K562 (cell line): ENCODE measurements at regions not wholly inside any gene's neighbourhood (a gene's known extent, or its start where the extent isn't known, plus 50 kb on each side); places are given as distances from the start of the nearest gene placed in this dataset.

Source experiments
- ATAC-seq: fragments of 200-7000 bp; cut with Tn5 transposase; 3 replicates; pipeline ENCODE4 v1.9.1; 2020; ENCODE audit warnings: moderate library complexity
- BruUV-seq: library from RNA; stranded (reverse); fragments of 400-500 nt; replicated peaks from 2 replicates; lab custom pipeline; 2021; lab: Mats Ljungman, UMichigan
- CTCF ChIA-PET: fragments of 300-600 bp; formaldehyde crosslinking; extraction: SDS; loops from one replicate; lab custom pipeline; 2021; ENCODE audit warnings: low intra/inter-chr PET ratio; lab: Yijun Ruan, JAX
- POLR2A ChIA-PET: fragments of 300-600, 350-650 bp; sonication (Branson Sonifier 250); formaldehyde crosslinking; extraction: SDS; loops from one replicate; lab custom pipeline; 2021; ENCODE audit warnings: antibody characterized with exemption, inconsistent platforms; lab: Yijun Ruan, JAX
- DNase-seq, 4 experiments: peaks; one replicate each; pipeline versions ENCODE4 v3.0.0 to v3.0.0-alpha.2; 2011 to 2018; ENCODE audit warnings: low spot score in 3 of 4, mixed read lengths in 3 of 4; ENCODE audit errors: extremely low read depth in 1 of 4
- FAIRE-seq: peaks from 2 replicates; lab custom pipeline; 2011; peaks lifted over from hg19 to GRCh38; lab: Jason Lieb, UNC
- H2AFZ ChIP-seq: 2 replicates; pipeline ENCODE4 v1.6.0; 2011; ENCODE audit warnings: low read depth, low read length, control low read depth, inconsistent platforms
- H3K27ac ChIP-seq: fragments of 200-600 bp; 3 replicates; pipeline ENCODE4 v1.8.0; 2011; ENCODE audit warnings: low read depth, mild to moderate bottlenecking, control low read depth, inconsistent platforms, low read length, moderate library complexity, mixed read lengths; ENCODE audit errors: extremely low read depth
- H3K27me3 ChIP-seq, 2 experiments: fragments of 300-600 bp in 1 of 2; 2 replicates in 1 of 2; 3 replicates in 1 of 2; pipeline versions ENCODE4 v1.6.0 to v1.8.0; 2011; ENCODE audit warnings: inconsistent platforms in 2 of 2, low read length in 2 of 2, mild to moderate bottlenecking in 1 of 2, mixed read lengths in 1 of 2, moderate library complexity in 1 of 2; ENCODE audit not compliant: control insufficient read depth in 2 of 2, insufficient read depth in 2 of 2
- H3K36me3 ChIP-seq: fragments of 300-600 bp; 3 replicates; pipeline ENCODE4 v1.8.0; 2011; ENCODE audit warnings: mild to moderate bottlenecking, low read length, inconsistent platforms; ENCODE audit not compliant: control insufficient read depth, insufficient read depth
- H3K4me1 ChIP-seq, 2 experiments: fragments of 200-600 bp in 1 of 2; replicated peaks in 1 of 2; 2 replicates in 1 of 2; 3 replicates in 1 of 2; pipeline versions ENCODE4 v1.5.1 to v1.8.0; 2011; ENCODE audit warnings: inconsistent platforms in 2 of 2, low read length in 2 of 2, mild to moderate bottlenecking in 1 of 2, mixed read lengths in 1 of 2, moderate library complexity in 1 of 2; ENCODE audit not compliant: control insufficient read depth in 2 of 2, insufficient read depth in 2 of 2
- H3K4me2 ChIP-seq: 2 replicates; pipeline ENCODE4 v1.6.1; 2011; ENCODE audit warnings: low read length, control low read depth, inconsistent platforms, mixed read lengths; ENCODE audit not compliant: insufficient read depth
- H3K4me3 ChIP-seq: fragments of 200-600 bp; sonication (generic), shearing (Covaris generic); 2 replicates; pipeline ENCODE4 v1.5.1; 2016; ENCODE audit warnings: control low read depth, inconsistent platforms
- H3K79me2 ChIP-seq: fragments of 200-600 bp; 3 replicates; pipeline ENCODE4 v1.8.0; 2011; ENCODE audit warnings: low read length, inconsistent platforms; ENCODE audit not compliant: control insufficient read depth, insufficient read depth
- H3K9ac ChIP-seq, 2 experiments: 2 replicates each; pipeline versions ENCODE4 v1.6.0 to v1.6.1; 2011; ENCODE audit warnings: low read depth in 2 of 2, low read length in 2 of 2, control low read depth in 1 of 2, inconsistent platforms in 1 of 2, mild to moderate bottlenecking in 1 of 2, mixed read lengths in 1 of 2; ENCODE audit not compliant: insufficient read depth in 1 of 2
- H3K9me1 ChIP-seq: one replicate; pipeline ENCODE4 v1.6.0; 2011; ENCODE audit warnings: inconsistent platforms, mild to moderate bottlenecking, low read length, moderate library complexity; ENCODE audit not compliant: control insufficient read depth, insufficient read depth
- H3K9me3 ChIP-seq: replicated peaks from 2 replicates; pipeline ENCODE4 v1.5.1; 2011; ENCODE audit warnings: low read depth, low read length, inconsistent platforms; ENCODE audit not compliant: control insufficient read depth, insufficient read depth
- H4K20me1 ChIP-seq: replicated peaks from 2 replicates; pipeline ENCODE4 v1.6.1; 2011; ENCODE audit warnings: low read length, inconsistent platforms, mixed read lengths; ENCODE audit not compliant: control insufficient read depth, insufficient read depth
- ETV5 ChIP-seq: sonication (generic); formaldehyde crosslinking; IDR thresholded peaks from 2 replicates; pipeline ENCODE4 v1.4.0; 2020; ENCODE audit warnings: low read depth, mild to moderate bottlenecking, missing genetic modification reagents
- L3MBTL2 ChIP-seq: fragments of 450-650 bp; IDR thresholded peaks from 2 replicates; pipeline ENCODE4 v1.6.1; 2016; ENCODE audit warnings: mild to moderate bottlenecking, moderate library complexity
- MYNN ChIP-seq, 2 experiments: sonication (generic); formaldehyde crosslinking in 1 of 2; IDR thresholded peaks; 2 replicates each; pipeline versions ENCODE4 v1.5.0 to v1.6.1; 2016 to 2020; ENCODE audit warnings: antibody characterized with exemption in 1 of 2, missing genetic modification reagents in 1 of 2
- TSC22D4 ChIP-seq: fragments of 450-650 bp; IDR thresholded peaks from 2 replicates; pipeline ENCODE4 v1.6.1; 2016; ENCODE audit warnings: missing genetic modification characterization, missing biosample characterization, control low read depth
- ZBTB49 ChIP-seq: sonication (generic); formaldehyde crosslinking; IDR thresholded peaks from 2 replicates; pipeline ENCODE4 v1.8.0; 2022; ENCODE audit warnings: missing genetic modification reagents, mild to moderate bottlenecking, borderline replicate concordance
- WGBS: fragments of 100-300 bp; shearing (Covaris generic); methylation state at CpG from one replicate; pipeline ENCODE4 v1.1.6; 2016; ENCODE audit warnings: low coverage, mixed read lengths; ENCODE audit not compliant: insufficient coverage; ENCODE audit errors: missing lambda C conversion rate; 5-methylcytosine and 5-hydroxymethylcytosine counted together
- in situ Hi-C: fragments of 300-500 bp; cut with MboI; formaldehyde crosslinking; loops from 4 replicates; pipeline ENCODE4 v1.15.0; 2018; ENCODE audit warnings: inconsistent platforms, mixed read lengths
- intact Hi-C: fragments of 100-400 bp; cut with micrococcal nuclease; formaldehyde crosslinking; loops from 2 replicates; pipeline ENCODE4 v1.14.2; 2022

DNA sequence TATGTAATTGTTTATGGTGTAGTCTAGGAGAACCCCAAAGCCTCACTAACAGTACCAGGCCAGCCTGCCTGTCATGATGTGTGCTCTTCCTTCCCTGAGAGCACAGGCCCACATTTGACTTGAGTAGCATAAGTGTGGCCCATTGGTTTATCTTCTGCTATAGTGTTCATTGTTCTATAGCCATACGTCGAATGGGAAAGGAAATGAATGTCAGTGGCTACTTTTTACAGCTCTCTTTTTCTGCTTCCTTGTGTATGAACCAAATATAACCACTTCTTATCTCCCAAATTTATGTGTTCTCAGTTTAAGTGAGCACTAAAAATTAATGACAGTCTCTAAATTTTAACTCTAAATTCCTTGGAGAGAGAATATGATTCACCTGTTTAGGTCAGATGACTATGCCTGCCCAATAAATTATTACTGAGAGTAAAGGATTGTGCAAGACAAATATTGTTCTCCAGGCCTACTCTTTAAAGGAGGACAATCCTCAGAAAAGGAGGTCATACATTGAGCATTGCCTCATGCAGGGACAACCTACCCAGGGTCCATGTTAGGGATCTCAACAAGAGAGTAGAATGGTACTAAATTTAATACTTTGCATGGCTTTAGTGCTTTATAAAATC is 222.9 kb upstream of the ARHGAP20 start (continued):
- TF ChIP-seq ZBTB49 (CRISPR knock-in tag), result no peak

DNA sequence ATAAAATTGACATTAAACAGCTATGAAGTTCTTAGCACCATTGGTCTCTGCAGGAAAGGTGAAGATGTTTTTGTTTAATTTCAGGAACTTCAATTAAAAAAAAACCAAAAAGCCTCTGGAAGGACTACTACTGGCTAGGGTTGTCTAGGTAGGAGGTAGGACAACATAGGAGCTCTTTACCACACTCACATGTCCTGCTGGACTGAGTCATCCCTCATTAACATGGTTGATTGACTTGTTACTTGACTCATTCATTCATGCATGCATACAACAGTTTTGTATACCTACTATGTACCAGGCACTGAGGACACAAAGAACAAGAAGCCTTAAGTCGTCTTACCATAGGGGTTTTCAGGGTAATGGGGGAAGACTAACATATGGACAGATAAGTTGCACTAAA is 216.9 kb upstream of the ARHGAP20 start:
- no peaks in the 10 kb centered on the region for H3K9me3 ChIP-seq
- H4K20me1 ChIP-seq, result no peaks in the 10 kb centered on the region
- H3K4me3 ChIP-seq, result no peak overlapping the region
- intact Hi-C loops (no loop called here), in situ Hi-C loops (no loop called here)
- WGBS, result 0% methylated on average over 1 of the region's 1 CpG
- DNase-seq (no peak), ATAC-seq (no peak), FAIRE-seq (no peak)
- ChIA-PET CTCF (no interaction called here), POLR2A (no interaction called here)
- H3K4me2 ChIP-seq, result no peak overlapping the region
- no peak overlapping the region for H2AFZ ChIP-seq
- no peaks in the 10 kb centered on the region for H3K79me2 ChIP-seq
- H3K4me1 ChIP-seq, result no peaks in the 10 kb centered on the region
- no peak overlapping the region for H3K27ac ChIP-seq
- no peak overlapping the region for H3K9ac ChIP-seq
- no peaks in the 10 kb centered on the region for H3K9me1 ChIP-seq
- no peaks in the 10 kb centered on the region for H3K36me3 ChIP-seq
- no TSS peak for BruUV-seq
- TF ChIP-seq MYNN (IDR thresholded peaks at IDR 0.05), result no peak
- no peak for TF ChIP-seq MYNN (CRISPR knock-in tag; IDR thresholded peaks at IDR 0.05)
- no peak for TF ChIP-seq L3MBTL2
- TF ChIP-seq ETV5, result no peak
- TF ChIP-seq TSC22D4 (tag), result no peak
- TF ChIP-seq, all 486 proteins: peak for 0
- no peaks in the 10 kb centered on the region for H3K27me3 ChIP-seq
